Kasumi-1 (cell line): ENCODE measurements at regions not wholly inside any gene's neighbourhood (a gene's known extent, or its start where the extent isn't known, plus 50 kb on each side); places are given as distances from the start of the nearest gene placed in this dataset.
"Not testable (repeated sequence)": the region's sequence is repeated elsewhere in the genome, so short reads cannot be mapped to it uniquely, and the experiment has no call there.

Experiments used
- DNase-seq, 2 experiments: peaks; one replicate each; lab custom pipeline; 2025; lab: John Stamatoyannopoulos, UW

DNA sequence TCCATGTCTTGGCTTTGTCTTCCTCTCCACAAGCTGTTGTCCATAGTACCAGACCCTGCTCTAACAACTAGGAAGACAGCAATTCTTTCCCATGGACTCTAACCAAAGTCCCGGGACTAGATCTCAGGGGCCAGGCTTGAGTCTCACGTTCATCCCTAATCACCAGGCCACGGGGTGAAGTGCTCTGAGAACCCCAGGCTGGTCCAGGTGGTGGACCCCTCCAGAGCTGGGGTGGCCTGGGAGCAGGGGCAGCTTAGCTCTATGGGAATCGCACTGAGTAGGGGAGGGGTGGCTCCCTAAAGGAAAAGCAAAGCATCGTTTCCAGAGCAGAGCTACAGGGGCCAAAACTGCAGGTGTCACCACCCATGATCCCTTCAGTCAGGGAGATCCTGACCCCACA lies 150.9 kb downstream of the TPRA1 start:
- no peak for DNase-seq

- DNase-seq: no peak
Measured at GRCh38 chr3:127438951-127439350, 151.1 kb upstream of the PRR20G start.

GRCh38 chr3:127438371-127438770 lies 150.5 kb upstream of the PRR20G start:
- DNase-seq: no peak

DNA sequence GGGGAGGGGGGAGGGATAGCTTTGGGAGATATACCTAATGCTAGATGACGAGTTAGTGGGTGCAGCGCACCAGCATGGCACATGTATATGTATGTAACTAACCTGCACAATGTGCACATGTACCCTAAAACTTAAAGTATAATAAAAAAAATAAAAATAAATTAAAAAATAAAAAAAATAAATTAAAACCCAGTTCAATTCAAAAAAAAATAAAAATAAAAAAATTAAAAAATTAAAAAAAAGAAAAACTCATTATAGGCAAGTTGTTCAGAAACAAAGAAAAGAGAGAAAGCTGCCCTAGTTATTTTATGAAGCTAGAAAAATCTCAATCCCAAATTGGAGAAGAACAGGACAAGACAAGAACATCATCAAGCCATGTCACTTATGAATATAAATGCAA lies 147.5 kb upstream of the PRR20G start:
- not testable (repeated sequence) for DNase-seq

DNA sequence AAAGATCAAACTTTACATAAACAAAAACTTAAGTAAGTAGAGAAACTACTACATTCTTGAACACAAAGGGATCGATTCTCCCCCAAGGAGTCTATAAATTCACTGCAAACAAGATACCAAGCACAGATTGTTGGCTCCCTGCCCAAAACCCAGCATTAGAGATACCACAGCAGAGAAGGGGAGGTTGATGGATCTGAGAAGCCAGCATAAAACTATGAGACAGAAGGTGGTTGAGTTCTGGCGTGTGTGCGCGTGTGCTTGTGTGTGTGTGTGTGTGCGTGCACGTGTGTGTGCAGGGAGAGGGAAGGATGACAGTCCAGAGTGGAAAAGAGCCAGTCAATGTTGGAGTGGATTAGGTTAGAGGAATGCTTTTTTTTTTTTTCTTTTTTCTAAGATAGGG lies 143.2 kb upstream of the PRR20G start:
- DNase-seq: no peak

- no peak for DNase-seq
Measured at GRCh38 chr3:127428344-127428997, 140.6 kb upstream of the PRR20G start.

- DNase-seq: no peak
Measured at GRCh38 chr3:127427666-127428065, 139.8 kb upstream of the PRR20G start.

DNA sequence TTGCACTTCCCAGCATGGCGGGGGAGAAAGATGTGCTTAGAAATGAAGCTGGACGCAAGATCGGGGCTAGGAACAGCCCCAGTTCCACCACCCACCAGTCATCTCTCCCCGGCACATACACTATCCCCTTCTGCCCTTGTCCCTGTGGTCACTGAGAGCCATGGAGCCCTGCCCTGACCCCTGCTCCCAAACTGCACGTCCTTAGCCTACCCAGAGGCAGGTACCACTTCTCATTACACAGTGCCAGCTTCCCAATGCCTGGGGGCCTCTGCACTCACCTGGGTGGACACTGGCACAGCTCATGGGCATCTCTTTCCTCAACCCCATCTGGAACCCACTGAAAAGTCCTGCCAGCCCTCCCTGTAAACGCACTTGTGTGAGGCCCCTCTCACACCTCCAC lies 139.3 kb upstream of the PRR20G start:
- DNase-seq: no peak

DNA sequence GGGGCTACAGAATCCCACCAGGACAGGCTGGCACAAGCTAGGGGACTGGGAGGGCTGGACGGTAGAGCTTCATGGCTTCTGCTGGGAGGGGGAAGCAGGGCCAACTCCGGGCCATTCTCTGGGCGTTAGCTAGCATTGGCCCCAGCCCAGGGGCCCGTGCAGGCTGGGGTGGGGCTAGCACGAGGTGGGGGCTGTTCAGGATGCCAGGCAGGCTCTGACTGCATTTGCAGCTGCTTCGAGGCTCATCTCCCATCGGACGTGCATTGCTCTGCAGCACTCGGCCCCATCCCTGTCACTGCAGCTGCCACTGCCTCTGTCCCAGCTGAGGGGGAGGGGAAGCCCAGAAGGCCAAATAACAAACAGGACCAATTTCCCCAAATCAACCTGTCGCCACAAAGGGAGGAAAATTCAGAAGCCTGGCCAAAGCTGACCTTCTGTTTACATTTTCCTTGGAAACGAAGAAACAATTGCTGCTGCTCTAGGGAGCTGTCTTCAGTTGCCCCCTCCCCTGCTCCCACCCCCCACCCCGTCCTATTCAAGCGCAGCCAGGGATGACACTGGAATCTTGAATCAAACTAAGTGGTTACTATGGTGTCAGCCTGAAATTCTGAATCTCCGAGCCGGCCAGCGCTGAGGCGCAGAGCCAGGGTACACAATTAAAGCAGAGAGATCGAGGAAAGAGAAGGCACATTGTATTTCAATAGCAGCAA lies 138.8 kb upstream of the PRR20G start:
- DNase-seq: no peak

DNA sequence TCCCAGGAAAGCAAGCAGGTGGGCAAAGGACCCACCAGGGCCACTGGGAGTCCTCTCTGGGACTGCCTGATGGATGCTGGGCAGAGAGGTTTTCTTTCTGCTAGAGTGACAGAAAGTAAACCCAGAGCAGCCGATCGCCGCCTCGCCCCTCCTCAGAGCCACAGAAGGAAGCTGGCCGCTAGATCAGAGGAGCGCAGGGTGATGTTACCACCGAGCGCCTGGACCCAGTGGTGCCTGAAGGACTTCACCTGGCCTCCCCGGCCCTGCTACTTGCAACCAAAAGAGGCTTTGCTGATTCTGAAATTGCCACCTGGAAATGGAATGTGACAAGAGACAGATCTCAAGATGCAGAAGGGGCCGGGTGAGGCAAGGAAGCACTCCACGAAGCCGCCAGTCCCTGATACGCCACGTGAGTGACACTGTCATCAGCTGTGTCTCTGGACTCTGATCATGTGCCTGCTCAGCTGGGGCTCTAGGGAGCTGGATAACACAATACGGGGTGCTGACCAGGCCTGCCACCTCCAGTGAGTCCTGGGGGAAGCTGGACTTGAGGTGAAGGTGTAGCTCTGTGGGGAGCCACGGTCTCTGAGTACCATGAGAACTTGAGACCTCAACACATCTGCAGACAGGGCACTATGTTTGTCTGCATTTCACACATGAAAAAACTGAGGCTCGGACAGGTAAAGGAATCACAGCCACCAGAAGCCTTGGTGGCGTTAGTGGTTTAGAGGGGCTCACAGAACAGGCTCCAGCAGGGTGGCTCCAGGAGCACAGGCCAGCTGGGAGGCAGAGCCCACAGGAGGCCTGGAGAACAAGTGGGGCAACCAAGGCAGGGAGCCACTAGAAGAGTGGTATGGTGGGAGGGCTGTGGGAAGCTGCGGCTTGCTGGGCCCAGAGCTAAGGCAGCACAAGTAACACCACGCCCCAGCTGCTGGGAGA lies 137.9 kb upstream of the PRR20G start:
- DNase-seq: no peak

- DNase-seq: no peak
Measured at GRCh38 chr3:127424766-127425504, 137.1 kb upstream of the PRR20G start.

GRCh38 chr3:127423856-127424765 lies 136.3 kb upstream of the PRR20G start:
- no peak for DNase-seq

DNA sequence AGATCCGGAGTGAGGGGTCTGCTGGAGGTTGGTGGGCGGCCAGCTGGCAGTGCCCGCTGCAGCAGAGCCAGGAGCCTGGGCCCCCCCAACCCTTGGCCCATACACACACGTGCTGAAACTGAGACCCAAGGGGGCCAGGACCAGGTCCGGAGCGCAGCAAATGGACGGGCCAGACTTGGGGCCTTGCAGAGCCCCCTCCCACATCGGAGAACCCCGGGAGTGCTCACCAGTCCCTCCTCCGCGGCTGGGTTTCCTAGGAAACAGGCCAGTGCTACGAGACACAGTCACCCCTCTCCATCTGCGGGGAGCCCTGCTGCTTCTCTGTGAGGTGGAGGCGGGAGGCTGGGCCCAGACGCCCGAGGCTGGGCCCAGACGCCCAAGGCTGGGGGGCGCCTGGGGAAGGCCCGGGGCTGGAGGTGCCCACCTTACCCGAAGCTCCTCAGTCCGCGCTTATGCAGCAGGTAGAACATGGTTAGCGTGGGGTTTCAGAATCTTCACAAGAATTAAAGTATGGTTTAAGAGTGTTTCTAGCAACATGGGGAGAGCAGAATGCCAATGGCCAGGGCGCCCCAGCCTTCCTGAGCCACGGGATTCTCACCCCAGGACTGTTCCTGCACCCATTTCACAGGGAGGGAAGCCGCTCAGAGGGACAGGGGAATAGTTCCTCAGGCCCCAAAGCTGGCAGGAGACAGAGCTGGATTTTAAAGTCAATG lies 135.0 kb upstream of the PRR20G start:
- no peak for DNase-seq

- no peak for DNase-seq
Measured at GRCh38 chr3:127421943-127422662, 134.3 kb upstream of the PRR20G start.

DNA sequence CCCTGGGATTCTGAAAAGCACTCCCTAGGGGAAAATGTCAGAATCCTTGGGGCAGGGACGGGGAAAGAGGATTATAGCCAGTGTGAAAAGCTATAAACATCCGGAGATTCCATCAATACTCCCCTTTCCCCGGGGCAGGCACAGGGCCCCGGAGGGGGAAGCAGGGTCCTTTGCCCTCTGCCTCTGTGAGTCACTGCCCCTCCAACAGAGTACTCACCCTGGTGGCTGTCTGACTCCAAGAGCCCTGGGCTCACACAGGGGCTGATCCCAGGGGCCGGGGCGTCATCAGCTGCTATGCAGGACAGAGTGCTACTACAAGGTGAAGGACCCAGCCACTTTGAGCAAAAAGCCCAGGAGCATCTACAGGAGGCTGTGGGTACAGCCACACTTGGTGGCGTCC lies 133.0 kb upstream of the PRR20G start:
- DNase-seq: no peak

- no peak for DNase-seq
Measured at GRCh38 chr3:127419641-127420553, 132.1 kb upstream of the PRR20G start.

GRCh38 chr3:127419182-127419581 lies 131.3 kb upstream of the PRR20G start:
- DNase-seq: no peak

DNA sequence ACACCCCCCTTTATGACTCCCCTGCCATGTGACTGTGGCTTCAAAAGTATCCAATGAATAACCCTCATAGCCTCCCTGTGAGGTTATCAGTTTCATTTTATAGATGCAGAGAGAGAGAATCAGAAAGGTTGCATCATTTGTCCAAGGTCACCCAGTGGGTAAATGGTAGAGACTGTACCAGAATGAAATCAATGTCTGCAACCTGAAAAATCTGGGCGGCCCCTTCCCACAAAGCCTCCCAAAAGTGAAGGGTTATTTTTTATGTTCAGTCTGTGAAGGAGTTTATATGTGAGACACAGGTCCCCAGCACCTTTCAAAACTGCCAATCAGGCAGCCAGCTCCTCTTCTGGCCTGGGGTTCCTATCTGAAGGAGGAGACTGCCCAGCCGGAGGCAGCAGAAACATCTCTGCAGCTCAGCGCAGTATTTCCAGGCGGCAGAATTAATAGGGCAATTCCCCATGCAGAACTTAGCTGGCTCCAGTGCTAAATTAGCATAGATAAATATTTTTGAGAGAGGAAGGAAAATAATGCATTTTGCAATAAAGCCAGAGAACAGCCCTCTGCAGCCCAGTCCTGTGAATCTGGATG lies 130.8 kb upstream of the PRR20G start:
- no peak for DNase-seq
